GM18498 (cell line): ENCODE measurements at regions not wholly inside any gene's neighbourhood (a gene's known extent, or its start where the extent isn't known, plus 50 kb on each side); places are given as distances from the start of the nearest gene placed in this dataset.
A peak's percentile ranks its signal among the peaks of the same experiment; 100 is the strongest.

ENCODE experiments used
- ATAC-seq: cut with Tn5 transposase; IDR thresholded peaks from one replicate; pipeline ENCODE4 v1.9.1; 2021; ENCODE audit warnings: mild to moderate bottlenecking, moderate library complexity; ENCODE audit not compliant: unreplicated experiment

- no peak for ATAC-seq
Observed at GRCh38 chr20:20888266-20888656, 175.8 kb upstream of the RALGAPA2 start.

- ATAC-seq = no peak
Observed at GRCh38 chr20:20887593-20888265, 175.3 kb upstream of the RALGAPA2 start.

- no peak for ATAC-seq
Observed at GRCh38 chr20:20881808-20882207, 169.4 kb upstream of the RALGAPA2 start.

GRCh38 chr20:20877079-20877478 is 164.6 kb upstream of the RALGAPA2 start:
- no peak for ATAC-seq

GRCh38 chr20:20875716-20876115 is 163.3 kb upstream of the RALGAPA2 start:
- no peak for ATAC-seq

GRCh38 chr20:20872428-20872827 is 160.0 kb upstream of the RALGAPA2 start:
- ATAC-seq = no peak

GRCh38 chr20:20869161-20869775 is 156.8 kb upstream of the RALGAPA2 start:
- no peak for ATAC-seq

GRCh38 chr20:20864351-20865096 is 152.1 kb upstream of the RALGAPA2 start:
- ATAC-seq = no peak

GRCh38 chr20:20860078-20860806 is 147.8 kb upstream of the RALGAPA2 start:
- ATAC-seq = peak; percentile 74

GRCh38 chr20:20859510-20859909 is 147.1 kb upstream of the RALGAPA2 start:
- no peak for ATAC-seq

- no peak for ATAC-seq
Observed at GRCh38 chr20:20856956-20857355, 144.5 kb upstream of the RALGAPA2 start.

GRCh38 chr20:20856306-20856705 is 143.9 kb upstream of the RALGAPA2 start:
- no peak for ATAC-seq

- ATAC-seq = no peak
Observed at GRCh38 chr20:20851385-20851784, 138.9 kb upstream of the RALGAPA2 start.

- no peak for ATAC-seq
Observed at GRCh38 chr20:20850407-20850806, 138.0 kb upstream of the RALGAPA2 start.

- ATAC-seq = no peak
Observed at GRCh38 chr20:20849161-20849560, 136.7 kb upstream of the RALGAPA2 start.

- no peak for ATAC-seq
Observed at GRCh38 chr20:20847814-20848213, 135.4 kb upstream of the RALGAPA2 start.

GRCh38 chr20:20843982-20844381 is 131.5 kb upstream of the RALGAPA2 start:
- ATAC-seq = no peak

- no peak for ATAC-seq
Observed at GRCh38 chr20:20839771-20840170, 127.3 kb upstream of the RALGAPA2 start.

GRCh38 chr20:20837574-20838021 is 125.2 kb upstream of the RALGAPA2 start:
- no peak for ATAC-seq

GRCh38 chr20:20836836-20837235 is 124.4 kb upstream of the RALGAPA2 start:
- ATAC-seq = no peak

- no peak for ATAC-seq
Observed at GRCh38 chr20:20835897-20836296, 123.5 kb upstream of the RALGAPA2 start.
